Ishikawa (cell line): ENCODE measurements at regions not wholly inside any gene's neighbourhood (a gene's known extent, or its start where the extent isn't known, plus 50 kb on each side); places are given as distances from the start of the nearest gene placed in this dataset.

Source experiments
- CEBPB ChIP-seq: IDR thresholded peaks from 2 replicates; pipeline ENCODE4 v1.6.1; 2012
- CREB1 ChIP-seq: IDR thresholded peaks from 2 replicates; pipeline ENCODE4 v1.6.1; 2012; ENCODE audit warnings: low read depth
- EGR1 ChIP-seq: IDR thresholded peaks from 2 replicates; pipeline ENCODE4 v1.6.1; 2012
- EP300 ChIP-seq: IDR thresholded peaks from 2 replicates; pipeline ENCODE4 v1.6.1; 2012; ENCODE audit warnings: borderline replicate concordance
- FOXM1 ChIP-seq: IDR thresholded peaks from 2 replicates; pipeline ENCODE4 v1.6.1; 2012; ENCODE audit warnings: low read depth, borderline replicate concordance
- MAX ChIP-seq: IDR thresholded peaks from 2 replicates; pipeline ENCODE4 v1.6.1; 2012
- NFIC ChIP-seq: IDR thresholded peaks from 2 replicates; pipeline ENCODE4 v1.6.1; 2012
- RAD21 ChIP-seq: IDR thresholded peaks from 2 replicates; pipeline ENCODE4 v1.6.1; 2012; ENCODE audit warnings: low read depth
- REST ChIP-seq: IDR thresholded peaks from 2 replicates; pipeline ENCODE4 v1.6.1; 2012; ENCODE audit warnings: low read depth, mild to moderate bottlenecking
- TAF1 ChIP-seq: IDR thresholded peaks from 2 replicates; pipeline ENCODE4 v1.6.1; 2012; ENCODE audit warnings: low read depth, mild to moderate bottlenecking
- TCF12 ChIP-seq: IDR thresholded peaks from 2 replicates; pipeline ENCODE4 v1.6.1; 2012; ENCODE audit warnings: low read depth
- TEAD4 ChIP-seq: IDR thresholded peaks from 2 replicates; pipeline ENCODE4 v1.6.1; 2012
- USF1 ChIP-seq: IDR thresholded peaks from 2 replicates; pipeline ENCODE4 v1.6.1; 2012
- YY1 ChIP-seq: IDR thresholded peaks from 2 replicates; pipeline ENCODE4 v1.6.1; 2012; ENCODE audit warnings: low read depth
- ZBTB7A ChIP-seq: IDR thresholded peaks from 2 replicates; pipeline ENCODE4 v1.6.1; 2012; ENCODE audit warnings: low read depth

- TF ChIP-seq ZBTB7A (no peak), FOXM1 (no peak), EGR1 (no peak), RAD21 (no peak), TEAD4 (no peak), EP300 (no peak), YY1 (no peak), USF1 (no peak), REST (no peak), TAF1 (no peak), CEBPB (no peak), MAX (no peak), NFIC (no peak), TCF12 (no peak), CREB1 (no peak)
Measured at GRCh38 chr20:6388671-6389197, 265.9 kb upstream of the FERMT1 start.

- TF ChIP-seq YY1, result no peak
- TF ChIP-seq MAX, result no peak
- no peak for TF ChIP-seq TEAD4
- no peak for TF ChIP-seq EP300
- TF ChIP-seq ZBTB7A, result no peak
- no peak for TF ChIP-seq CREB1
- TF ChIP-seq FOXM1, result no peak
- no peak for TF ChIP-seq RAD21
- TF ChIP-seq EGR1, result no peak
- no peak for TF ChIP-seq USF1
- TF ChIP-seq REST, result no peak
- no peak for TF ChIP-seq NFIC
- no peak for TF ChIP-seq TCF12
- no peak for TF ChIP-seq CEBPB
- TF ChIP-seq TAF1, result no peak
Measured at GRCh38 chr20:6384956-6385486, 262.2 kb upstream of the FERMT1 start.

- no peak for TF ChIP-seq EGR1
Measured at GRCh38 chr20:6384380-6384779, 261.6 kb upstream of the FERMT1 start.

GRCh38 chr20:6381887-6382286, 259.1 kb upstream of the FERMT1 start:
- TF ChIP-seq TEAD4, result peak; percentile 84
- TF ChIP-seq EP300, result no peak

- no peak for TF ChIP-seq REST
- no peak for TF ChIP-seq EP300
- no peak for TF ChIP-seq USF1
- TF ChIP-seq TCF12, result no peak
- TF ChIP-seq TEAD4, result no peak
- TF ChIP-seq ZBTB7A, result no peak
- TF ChIP-seq EGR1, result no peak
- no peak for TF ChIP-seq TAF1
- no peak for TF ChIP-seq RAD21
- TF ChIP-seq MAX, result no peak
Measured at GRCh38 chr20:6362245-6362644, 239.4 kb upstream of the FERMT1 start.
